HG03460 (cell line): ENCODE measurements at regions not wholly inside any gene's neighbourhood (a gene's known extent, or its start where the extent isn't known, plus 50 kb on each side); places are given as distances from the start of the nearest gene placed in this dataset.

Experiments used
- ATAC-seq: cut with Tn5 transposase; IDR thresholded peaks from one replicate; pipeline ENCODE4 v1.9.1; 2021; ENCODE audit not compliant: unreplicated experiment

- no peak for ATAC-seq
Measured at GRCh38 chr4:152164561-152164960, 371.3 kb downstream of the FBXW7 start.

- no peak for ATAC-seq
Measured at GRCh38 chr4:152162331-152162697, 373.6 kb downstream of the FBXW7 start.

GRCh38 chr4:152161676-152162330 lies 374.1 kb downstream of the FBXW7 start:
- no peak for ATAC-seq

- no peak for ATAC-seq
Measured at GRCh38 chr4:152160225-152160800, 375.6 kb downstream of the FBXW7 start.

GRCh38 chr4:152159773-152160172 lies 376.1 kb downstream of the FBXW7 start:
- no peak for ATAC-seq

- no peak for ATAC-seq
Measured at GRCh38 chr4:152158225-152158624, 377.7 kb downstream of the FBXW7 start.

GRCh38 chr4:152157629-152158028 lies 378.3 kb downstream of the FBXW7 start:
- ATAC-seq, result no peak

- no peak for ATAC-seq
Measured at GRCh38 chr4:152156442-152156841, 379.4 kb downstream of the FBXW7 start.

GRCh38 chr4:152155070-152155469 lies 380.8 kb downstream of the FBXW7 start:
- no peak for ATAC-seq

GRCh38 chr4:152154433-152154832 lies 381.5 kb downstream of the FBXW7 start:
- no peak for ATAC-seq

- ATAC-seq, result no peak
Measured at GRCh38 chr4:152153476-152154270, 382.2 kb downstream of the FBXW7 start.

GRCh38 chr4:152150214-152150613 lies 385.7 kb downstream of the FBXW7 start:
- ATAC-seq, result no peak

GRCh38 chr4:152149745-152150144 lies 386.1 kb downstream of the FBXW7 start:
- no peak for ATAC-seq

- ATAC-seq, result no peak
Measured at GRCh38 chr4:152148057-152148456, 387.2 kb upstream of the GATB start.

GRCh38 chr4:152146244-152146643 lies 385.4 kb upstream of the GATB start:
- ATAC-seq, result no peak

- no peak for ATAC-seq
Measured at GRCh38 chr4:152143806-152144205, 383.0 kb upstream of the GATB start.

- ATAC-seq, result no peak
Measured at GRCh38 chr4:152138451-152138850, 377.6 kb upstream of the GATB start.

- ATAC-seq, result no peak
Measured at GRCh38 chr4:152132776-152133175, 372.0 kb upstream of the GATB start.

- ATAC-seq, result no peak
Measured at GRCh38 chr4:152128356-152128755, 367.5 kb upstream of the GATB start.

- no peak for ATAC-seq
Measured at GRCh38 chr4:152126238-152126637, 365.4 kb upstream of the GATB start.

- no peak for ATAC-seq
Measured at GRCh38 chr4:152118819-152119553, 358.2 kb upstream of the GATB start.
